Endothelial cell of umbilical vein (primary cell): ENCODE measurements at regions not wholly inside any gene's neighbourhood (a gene's known extent, or its start where the extent isn't known, plus 50 kb on each side); places are given as distances from the start of the nearest gene placed in this dataset.

Source experiments
- BruUV-seq: library from RNA; stranded (reverse); fragments of 400-500 nt; replicated peaks from 2 replicates; lab custom pipeline; 2021; lab: Mats Ljungman, UMichigan
- CTCF ChIA-PET: fragments of 300-600, 350-600 bp; sonication (Branson Sonifier 250); formaldehyde crosslinking; loops from one replicate; lab custom pipeline; 2021; ENCODE audit warnings: antibody characterized with exemption, inconsistent platforms; lab: Charles Lee
- POLR2A ChIA-PET: fragments of 300-600, 350-600 bp; sonication (Branson Sonifier 250); formaldehyde crosslinking; loops from one replicate; lab custom pipeline; 2021; ENCODE audit warnings: antibody characterized with exemption, inconsistent platforms; lab: Charles Lee
- DNase-seq: peaks from one replicate; pipeline ENCODE4 v3.0.0-alpha.2; 2011; ENCODE audit warnings: low read depth, low spot score
- FAIRE-seq: peaks from 2 replicates; lab custom pipeline; 2011; peaks lifted over from hg19 to GRCh38; lab: Jason Lieb, UNC
- H2AFZ ChIP-seq: 2 replicates; pipeline ENCODE4 v1.6.0; 2012; ENCODE audit warnings: low read depth, low read length, control low read depth, inconsistent platforms
- H3K27ac ChIP-seq: 2 replicates; pipeline ENCODE4 v1.5.1; 2011; ENCODE audit warnings: low read depth, mild to moderate bottlenecking, control low read depth, low read length, moderate library complexity; ENCODE audit not compliant: insufficient read depth
- H3K27me3 ChIP-seq, 2 experiments: 2 replicates each; pipeline versions ENCODE4 v1.6.0 to v1.6.1; 2011; ENCODE audit warnings: low read length in 2 of 2, mixed read lengths in 1 of 2; ENCODE audit not compliant: control insufficient read depth in 2 of 2, insufficient read depth in 2 of 2
- H3K36me3 ChIP-seq, 2 experiments: 2 replicates in 1 of 2; 3 replicates in 1 of 2; pipeline ENCODE4 v1.5.1; 2011; ENCODE audit warnings: low read length in 2 of 2, mild to moderate bottlenecking in 1 of 2, moderate library complexity in 1 of 2; ENCODE audit not compliant: control insufficient read depth in 2 of 2, insufficient read depth in 2 of 2; ENCODE audit errors: extremely low read depth in 1 of 2
- H3K4me1 ChIP-seq: 3 replicates; pipeline ENCODE4 v1.5.1; 2011; ENCODE audit warnings: mild to moderate bottlenecking, low read length; ENCODE audit not compliant: control insufficient read depth, insufficient read depth; ENCODE audit errors: extremely low read depth
- H3K4me2 ChIP-seq: 2 replicates; pipeline ENCODE4 v1.6.1; 2011; ENCODE audit warnings: low read length, control low read depth, mixed read lengths; ENCODE audit not compliant: insufficient read depth
- H3K4me3 ChIP-seq, 3 experiments: fragments of 200-600 bp in 1 of 3; sonication (generic), shearing (Covaris generic) in 1 of 3; replicated peaks in 1 of 3; 2 replicates each; pipeline ENCODE4 v1.5.1; 2011 to 2016; ENCODE audit warnings: control low read depth in 3 of 3, low read length in 3 of 3, mild to moderate bottlenecking in 2 of 3, inconsistent platforms in 1 of 3, low read depth in 1 of 3, moderate library complexity in 1 of 3; ENCODE audit not compliant: insufficient read depth in 1 of 3
- H3K79me2 ChIP-seq: 2 replicates; pipeline ENCODE4 v1.6.0; 2012; ENCODE audit warnings: low read length, inconsistent platforms; ENCODE audit not compliant: control insufficient read depth, insufficient read depth
- H3K9ac ChIP-seq: replicated peaks from 2 replicates; pipeline ENCODE3; 2011; ENCODE audit warnings: low read length, control low read depth; ENCODE audit not compliant: insufficient read depth; ENCODE audit errors: extremely low read depth
- H3K9me1 ChIP-seq: replicated peaks from 3 replicates; pipeline ENCODE4 v1.6.0; 2011; ENCODE audit warnings: mild to moderate bottlenecking, low read length; ENCODE audit not compliant: control insufficient read depth, insufficient read depth; ENCODE audit errors: extremely low read depth
- H3K9me3 ChIP-seq: replicated peaks from 2 replicates; pipeline ENCODE4 v1.5.1; 2012; ENCODE audit warnings: low read length, inconsistent platforms; ENCODE audit not compliant: control insufficient read depth, insufficient read depth
- H4K20me1 ChIP-seq: replicated peaks from 2 replicates; pipeline ENCODE3; 2011; ENCODE audit warnings: mild to moderate bottlenecking, low read length; ENCODE audit not compliant: control insufficient read depth, insufficient read depth; ENCODE audit errors: extremely low read depth
- CTCF ChIP-seq, 2 donors: IDR thresholded peaks; 1 replicate in 1 of 2; 2 replicates in 1 of 2; pipeline ENCODE4 v1.5.1; 2011; ENCODE audit warnings: low read length in 2 of 2, mild to moderate bottlenecking in 2 of 2, moderate library complexity in 2 of 2, control low read depth in 1 of 2, inconsistent platforms in 1 of 2, low read depth in 1 of 2; ENCODE audit not compliant: insufficient read depth in 1 of 2; ENCODE audit errors: extremely low read depth in 1 of 2
- EZH2 ChIP-seq: IDR thresholded peaks from 2 replicates; pipeline ENCODE4 v1.6.1; 2012; ENCODE audit warnings: borderline replicate concordance, low read depth, mild to moderate bottlenecking, moderate library complexity, low read length, inconsistent platforms; ENCODE audit not compliant: severe bottlenecking
- FOS ChIP-seq: IDR thresholded peaks from 2 replicates; pipeline ENCODE4 v1.6.1; 2011; ENCODE audit warnings: mild to moderate bottlenecking, low read length, moderate library complexity, borderline replicate concordance; ENCODE audit not compliant: insufficient read depth
- GATA2 ChIP-seq: IDR thresholded peaks from 2 replicates; pipeline ENCODE4 v1.7.0; 2011; ENCODE audit warnings: low read depth, mild to moderate bottlenecking, moderate library complexity, mixed read lengths, low read length; ENCODE audit not compliant: insufficient read length, insufficient read depth
- JUN ChIP-seq: IDR thresholded peaks from 2 replicates; pipeline ENCODE4 v1.6.1; 2011; ENCODE audit warnings: borderline replicate concordance, low read depth; ENCODE audit not compliant: insufficient read length, insufficient read depth
- MAX ChIP-seq: IDR thresholded peaks from 2 replicates; pipeline ENCODE4 v1.6.1; 2011; ENCODE audit not compliant: insufficient read depth, insufficient read length
- MYC ChIP-seq: IDR thresholded peaks from one replicate; pipeline ENCODE4 v1.6.1; 2011; ENCODE audit warnings: mild to moderate bottlenecking, low read depth, low read length
- POLR2A ChIP-seq: IDR thresholded peaks from 2 replicates; pipeline ENCODE4 v1.6.1; 2012; ENCODE audit warnings: low read depth, mild to moderate bottlenecking, control low read depth, low read length
- POLR2AphosphoS5 ChIP-seq: IDR thresholded peaks from 2 replicates; pipeline ENCODE4 v1.6.1; 2012; ENCODE audit warnings: low read depth, mild to moderate bottlenecking, control low read depth, low read length, moderate library complexity; ENCODE audit not compliant: insufficient read depth
- dilution Hi-C: fragments of 300-500 bp; cut with MboI; formaldehyde crosslinking; loops from one replicate; pipeline ENCODE4 v1.15.0; 2019; ENCODE audit warnings: low sequenced_read_pairs; ENCODE audit not compliant: extremely low pct_ligation_motif_present
- intact Hi-C: fragments of 100-400 bp; cut with micrococcal nuclease; formaldehyde crosslinking; loops from one replicate; pipeline ENCODE4 v1.10.0; 2022

GRCh38 chr2:8534729-8535468, 147.0 kb upstream of the ID2 start:
- Histone ChIP-seq H3K36me3 (no peaks in the 10 kb centered on the region), H3K4me1 (no peaks in the 10 kb centered on the region), H3K9ac (no peak overlapping the region), H3K4me3 (no peak overlapping the region), H2AFZ (no peak overlapping the region), H4K20me1 (no peaks in the 10 kb centered on the region), H3K9me3 (no peaks in the 10 kb centered on the region), H3K79me2 (no peaks in the 10 kb centered on the region), H3K27ac (no peak overlapping the region), H3K9me1 (no peaks in the 10 kb centered on the region), H3K4me2 (no peak overlapping the region), H3K27me3 (no peaks in the 10 kb centered on the region)
- DNase-seq (no peak), FAIRE-seq (no peak)
- no TSS peak for BruUV-seq
- ChIA-PET POLR2A (no interaction called here), CTCF (no interaction called here)
- dilution Hi-C loops: no loop called here
- intact Hi-C loops: no loop called here
- TF ChIP-seq FOS (no peak), MYC (no peak), POLR2AphosphoS5 (no peak), EZH2 (no peak), CTCF (IDR thresholded peaks at IDR 0.05; ENCODE audit: extremely low read depth in 1 of 2, insufficient read depth in 1 of 2, low read depth in 1 of 2, low read length in 2 of 2) (no peak), MAX (no peak), POLR2A (no peak), GATA2 (no peak), JUN (no peak)
